Stimulated activated CD4-positive, alpha-beta T cell treated with anti-CD3 and anti-CD28 coated beads, TNF-alpha, amount 100 ng/mL, for 48 hours (primary cell): ENCODE measurements at regions not wholly inside any gene's neighbourhood (a gene's known extent, or its start where the extent isn't known, plus 50 kb on each side); places are given as distances from the start of the nearest gene placed in this dataset.
"Not testable (repeated sequence)": the region's sequence is repeated elsewhere in the genome, so short reads cannot be mapped to it uniquely, and the experiment has no call there.

Experiments
- DNase-seq, 3 donors: peaks; one replicate each; pipeline ENCODE4 v3.0.0-alpha.2; 2020; ENCODE audit warnings: low read depth in 3 of 3

- not testable (repeated sequence) for DNase-seq
Measured at GRCh38 chr2:111569356-111570199, 314.4 kb downstream of the ANAPC1 start.

- not testable (repeated sequence) for DNase-seq
Measured at GRCh38 chr2:111570300-111571114, 313.5 kb downstream of the ANAPC1 start.

GRCh38 chr2:111574803-111575202 lies 309.2 kb downstream of the ANAPC1 start:
- DNase-seq: not testable (repeated sequence)

GRCh38 chr2:111577154-111577885 lies 306.7 kb downstream of the ANAPC1 start:
- DNase-seq: not testable (repeated sequence)

GRCh38 chr2:111579500-111580134 lies 304.4 kb downstream of the ANAPC1 start:
- not testable (repeated sequence) for DNase-seq

GRCh38 chr2:111580616-111581015 lies 303.4 kb downstream of the ANAPC1 start:
- not testable (repeated sequence) for DNase-seq

- not testable (repeated sequence) for DNase-seq
Measured at GRCh38 chr2:111582090-111582489, 301.9 kb downstream of the ANAPC1 start.

GRCh38 chr2:111583480-111583879 lies 300.5 kb downstream of the ANAPC1 start:
- not testable (repeated sequence) for DNase-seq

- not testable (repeated sequence) for DNase-seq
Measured at GRCh38 chr2:111584540-111584939, 299.5 kb downstream of the ANAPC1 start.

GRCh38 chr2:111584950-111585349 lies 299.0 kb downstream of the ANAPC1 start:
- not testable (repeated sequence) for DNase-seq

GRCh38 chr2:111586014-111586413 lies 298.0 kb downstream of the ANAPC1 start:
- DNase-seq: not testable (repeated sequence)

- DNase-seq: not testable (repeated sequence)
Measured at GRCh38 chr2:111595072-111595471, 288.9 kb downstream of the ANAPC1 start.

GRCh38 chr2:111596808-111597705 lies 286.9 kb downstream of the ANAPC1 start:
- not testable (repeated sequence) for DNase-seq

- not testable (repeated sequence) for DNase-seq
Measured at GRCh38 chr2:111598944-111599343, 285.0 kb downstream of the ANAPC1 start.

- not testable (repeated sequence) for DNase-seq
Measured at GRCh38 chr2:111602259-111602658, 281.7 kb downstream of the ANAPC1 start.

GRCh38 chr2:111605798-111606197 lies 278.2 kb downstream of the ANAPC1 start:
- not testable (repeated sequence) for DNase-seq

- DNase-seq: not testable (repeated sequence)
Measured at GRCh38 chr2:111606632-111607031, 277.4 kb downstream of the ANAPC1 start.

- not testable (repeated sequence) for DNase-seq
Measured at GRCh38 chr2:111609146-111609844, 274.7 kb downstream of the ANAPC1 start.

GRCh38 chr2:111610035-111610434 lies 274.0 kb downstream of the ANAPC1 start:
- DNase-seq: not testable (repeated sequence)
